GM10266 (cell line): ENCODE measurements at regions not wholly inside any gene's neighbourhood (a gene's known extent, or its start where the extent isn't known, plus 50 kb on each side); places are given as distances from the start of the nearest gene placed in this dataset.

Source experiments
- DNase-seq: peaks from one replicate; pipeline ENCODE4 v3.0.0; 2012; ENCODE audit errors: extremely low spot score
- CTCF ChIP-seq: IDR thresholded peaks from 2 replicates; pipeline ENCODE4 v1.5.1; 2012; ENCODE audit warnings: mild to moderate bottlenecking, low read depth; ENCODE audit not compliant: control insufficient read depth, insufficient read depth; ENCODE audit errors: missing control alignments

GRCh38 chrX:110421500-110422455, 63.1 kb downstream of the RTL9 start:
- TF ChIP-seq CTCF: no peak
- DNase-seq: no peak

- no peak for DNase-seq
- no peak for TF ChIP-seq CTCF
These were observed 66.8 kb downstream of the RTL9 start for GRCh38 chrX:110425222-110426154.

GRCh38 chrX:110426155-110426504, 67.5 kb downstream of the RTL9 start:
- TF ChIP-seq CTCF: no peak
- no peak for DNase-seq

- no peak for TF ChIP-seq CTCF
- DNase-seq: no peak
These were observed 68.4 kb downstream of the RTL9 start for GRCh38 chrX:110427076-110427475.

- no peak for DNase-seq
These were observed 69.5 kb downstream of the RTL9 start for GRCh38 chrX:110428144-110428543.

GRCh38 chrX:110430293-110431076, 71.8 kb downstream of the RTL9 start:
- no peak for DNase-seq
- TF ChIP-seq CTCF: no peak

More at GRCh38 chrX:110428144-110428543, 69.5 kb downstream of the RTL9 start:
- TF ChIP-seq CTCF: no peak
